Fibroblast of lung (primary cell): ENCODE measurements at regions not wholly inside any gene's neighbourhood (a gene's known extent, or its start where the extent isn't known, plus 50 kb on each side); places are given as distances from the start of the nearest gene placed in this dataset.

ENCODE experiments used
- DNase-seq, 2 donors: peaks; one replicate each; pipeline versions ENCODE4 v3.0.0 to v3.0.0-alpha.2; 2010; ENCODE audit warnings: low read depth in 2 of 2
- H2AFZ ChIP-seq: 2 replicates; pipeline ENCODE4 v1.5.1; 2012; ENCODE audit warnings: low read length, control low read depth, inconsistent platforms
- H3K27ac ChIP-seq: 2 replicates; pipeline ENCODE4 v1.5.1; 2011; ENCODE audit warnings: low read length, control low read depth; ENCODE audit not compliant: insufficient read depth
- H3K27me3 ChIP-seq: 2 replicates; pipeline ENCODE4 v1.5.1; 2011; ENCODE audit warnings: mild to moderate bottlenecking, low read length; ENCODE audit not compliant: control insufficient read depth, insufficient read depth
- H3K36me3 ChIP-seq: 2 replicates; pipeline ENCODE4 v1.5.1; 2011; ENCODE audit warnings: low read length; ENCODE audit not compliant: control insufficient read depth, insufficient read depth
- H3K4me1 ChIP-seq: 2 replicates; pipeline ENCODE4 v1.5.1; 2011; ENCODE audit warnings: low read length; ENCODE audit not compliant: control insufficient read depth, insufficient read depth; ENCODE audit errors: extremely low read depth
- H3K4me2 ChIP-seq: 2 replicates; pipeline ENCODE4 v1.5.1; 2011; ENCODE audit warnings: low read length, control low read depth; ENCODE audit not compliant: insufficient read depth; ENCODE audit errors: extremely low read depth
- H3K4me3 ChIP-seq, 4 experiments: fragments of 200-600 bp in 1 of 4; sonication (generic) in 1 of 4; replicated peaks in 1 of 4; 2 replicates each; pipeline ENCODE4 v1.5.1; 2011 to 2016; ENCODE audit warnings: low read length in 4 of 4, low read depth in 3 of 4, mild to moderate bottlenecking in 3 of 4, control low read depth in 2 of 4, inconsistent platforms in 1 of 4, mixed read lengths in 1 of 4; ENCODE audit not compliant: insufficient read depth in 1 of 4; ENCODE audit errors: control extremely low read depth in 1 of 4
- H3K79me2 ChIP-seq: 2 replicates; pipeline ENCODE4 v1.5.1; 2012; ENCODE audit warnings: mild to moderate bottlenecking, low read length, inconsistent platforms; ENCODE audit not compliant: control insufficient read depth, insufficient read depth
- H3K9ac ChIP-seq: 2 replicates; pipeline ENCODE4 v1.5.1; 2011; ENCODE audit warnings: mild to moderate bottlenecking, low read length, control low read depth; ENCODE audit not compliant: insufficient read depth
- H3K9me3 ChIP-seq: 2 replicates; pipeline ENCODE4 v1.5.1; 2012; ENCODE audit warnings: low read depth, low read length; ENCODE audit not compliant: control insufficient read depth, insufficient read depth
- H4K20me1 ChIP-seq: 2 replicates; pipeline ENCODE4 v1.5.1; 2011; ENCODE audit warnings: low read length; ENCODE audit not compliant: control insufficient read depth, insufficient read depth; ENCODE audit errors: extremely low read depth
- EZH2 ChIP-seq: IDR thresholded peaks from 2 replicates; pipeline ENCODE4 v1.5.1; 2012; ENCODE audit warnings: low read length, control low read depth, mild to moderate bottlenecking; ENCODE audit errors: missing control alignments
- TF ChIP-seq, protein P1 (sequence below), 2 donors: IDR thresholded peaks in 1 of 2; conservative IDR thresholded peaks in 1 of 2; 1 replicate in 1 of 2; 2 replicates in 1 of 2; pipeline ENCODE4 v1.5.1; 2011 to 2012; ENCODE audit warnings: low read length in 2 of 2, control low read depth in 1 of 2, inconsistent platforms in 1 of 2, low read depth in 1 of 2, mild to moderate bottlenecking in 1 of 2

DNA sequence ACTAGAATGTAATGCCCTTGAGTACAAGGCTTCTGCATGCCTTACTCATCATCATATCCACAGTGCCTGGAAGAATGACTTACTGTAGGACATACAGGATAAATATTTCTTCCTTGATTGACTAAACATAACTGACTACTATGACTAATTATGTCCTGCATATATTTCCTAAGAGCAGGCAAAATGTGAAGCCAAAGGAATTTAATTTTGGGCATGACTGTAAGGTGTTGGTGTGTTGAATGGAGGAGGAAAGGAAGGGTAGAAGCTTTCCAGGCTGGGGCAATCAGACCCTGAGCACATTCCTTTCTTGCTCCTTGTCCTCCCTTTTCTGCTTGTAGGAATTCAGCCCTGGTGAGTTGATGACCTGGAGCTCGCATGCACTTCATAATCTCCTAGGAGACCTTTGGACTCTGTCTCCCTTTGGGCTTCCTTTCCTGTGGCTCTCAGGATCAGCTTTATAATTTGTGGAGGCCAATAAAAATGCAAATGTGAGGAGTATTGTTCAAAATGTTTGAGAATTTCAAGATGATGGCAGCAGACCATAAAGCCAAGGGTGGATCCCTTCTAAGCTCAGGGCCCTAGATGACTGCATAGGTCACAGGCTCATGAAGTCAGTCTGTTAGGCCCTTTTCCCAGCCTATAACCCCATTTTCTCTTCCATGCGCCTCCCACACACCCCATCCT, 174.0 kb downstream of the HMHB1 start:
- Histone ChIP-seq H3K4me3 (no peak overlapping the region), H3K27ac (peak overlapping the region; percentile 58), H3K9ac (no peak overlapping the region)

DNA sequence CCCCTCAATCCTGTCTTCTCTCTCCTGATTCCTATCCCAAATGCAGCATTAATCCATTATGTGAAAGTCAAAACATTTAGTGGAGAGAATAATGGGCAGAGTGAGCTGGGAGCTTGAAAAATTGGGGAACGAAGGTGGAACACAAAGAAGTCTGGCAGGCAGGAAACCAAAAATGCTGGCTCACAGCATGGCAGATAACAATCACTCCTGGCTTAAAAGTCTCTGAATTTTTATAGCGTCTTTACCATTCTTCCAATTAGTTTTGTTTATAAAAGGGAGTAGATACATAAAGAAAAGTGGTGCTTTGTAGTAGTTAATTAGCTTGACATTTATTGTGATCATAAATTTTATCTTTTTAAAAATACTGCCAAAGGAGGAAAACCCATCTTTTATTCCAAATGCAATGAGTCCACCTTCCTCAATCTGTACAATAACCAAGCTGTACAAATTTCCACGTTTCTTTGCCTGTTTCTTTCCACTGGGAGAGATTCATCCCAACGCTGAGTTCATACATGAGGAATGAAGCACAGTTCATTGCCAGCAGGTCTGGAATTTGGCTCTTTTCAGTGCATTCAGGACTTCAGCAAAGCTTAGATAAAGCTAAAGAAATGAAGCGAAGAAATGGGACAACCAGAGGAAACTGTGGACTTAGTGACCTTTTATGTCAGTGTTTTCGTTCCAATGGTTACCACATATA, 174.7 kb downstream of the HMHB1 start:
- Histone ChIP-seq H3K4me3 (no peak overlapping the region), H3K27ac (peak overlapping the region; percentile 58), H3K9ac (no peak overlapping the region), H3K4me2 (peak overlapping the region; percentile 39), H3K79me2 (no peaks in the 10 kb centered on the region), H3K4me1 (peaks cover 15% of the 10 kb centered on the region), H3K9me3 (no peaks in the 10 kb centered on the region), H3K36me3 (no peaks in the 10 kb centered on the region), H4K20me1 (no peaks in the 10 kb centered on the region), H3K27me3 (no peaks in the 10 kb centered on the region), H2AFZ (no peak overlapping the region)
- peak; percentile 50 to 94 for DNase-seq
- TF ChIP-seq, protein P1, sequence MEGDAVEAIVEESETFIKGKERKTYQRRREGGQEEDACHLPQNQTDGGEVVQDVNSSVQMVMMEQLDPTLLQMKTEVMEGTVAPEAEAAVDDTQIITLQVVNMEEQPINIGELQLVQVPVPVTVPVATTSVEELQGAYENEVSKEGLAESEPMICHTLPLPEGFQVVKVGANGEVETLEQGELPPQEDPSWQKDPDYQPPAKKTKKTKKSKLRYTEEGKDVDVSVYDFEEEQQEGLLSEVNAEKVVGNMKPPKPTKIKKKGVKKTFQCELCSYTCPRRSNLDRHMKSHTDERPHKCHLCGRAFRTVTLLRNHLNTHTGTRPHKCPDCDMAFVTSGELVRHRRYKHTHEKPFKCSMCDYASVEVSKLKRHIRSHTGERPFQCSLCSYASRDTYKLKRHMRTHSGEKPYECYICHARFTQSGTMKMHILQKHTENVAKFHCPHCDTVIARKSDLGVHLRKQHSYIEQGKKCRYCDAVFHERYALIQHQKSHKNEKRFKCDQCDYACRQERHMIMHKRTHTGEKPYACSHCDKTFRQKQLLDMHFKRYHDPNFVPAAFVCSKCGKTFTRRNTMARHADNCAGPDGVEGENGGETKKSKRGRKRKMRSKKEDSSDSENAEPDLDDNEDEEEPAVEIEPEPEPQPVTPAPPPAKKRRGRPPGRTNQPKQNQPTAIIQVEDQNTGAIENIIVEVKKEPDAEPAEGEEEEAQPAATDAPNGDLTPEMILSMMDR (conservative IDR thresholded peaks at IDR 0.05 in 1 of 2, IDR thresholded peaks at IDR 0.05 in 1 of 2; ENCODE audit: low read depth in 1 of 2, low read length in 2 of 2): no peak
- TF ChIP-seq EZH2: no peak

More for the DNA sequence above, 174.0 kb downstream of the HMHB1 start:
- Histone ChIP-seq H3K4me1 (peaks cover 15% of the 10 kb centered on the region), H4K20me1 (no peaks in the 10 kb centered on the region), H3K9me3 (no peaks in the 10 kb centered on the region), H3K27me3 (no peaks in the 10 kb centered on the region), H3K36me3 (no peaks in the 10 kb centered on the region), H2AFZ (no peak overlapping the region), H3K4me2 (peak overlapping the region; percentile 39), H3K79me2 (no peaks in the 10 kb centered on the region)
- TF ChIP-seq, protein P1 (conservative IDR thresholded peaks at IDR 0.05 in 1 of 2, IDR thresholded peaks at IDR 0.05 in 1 of 2; ENCODE audit: low read depth in 1 of 2, low read length in 2 of 2): no peak
- no peak for TF ChIP-seq EZH2
- DNase-seq: peak; percentile 29 to 91

DNA sequence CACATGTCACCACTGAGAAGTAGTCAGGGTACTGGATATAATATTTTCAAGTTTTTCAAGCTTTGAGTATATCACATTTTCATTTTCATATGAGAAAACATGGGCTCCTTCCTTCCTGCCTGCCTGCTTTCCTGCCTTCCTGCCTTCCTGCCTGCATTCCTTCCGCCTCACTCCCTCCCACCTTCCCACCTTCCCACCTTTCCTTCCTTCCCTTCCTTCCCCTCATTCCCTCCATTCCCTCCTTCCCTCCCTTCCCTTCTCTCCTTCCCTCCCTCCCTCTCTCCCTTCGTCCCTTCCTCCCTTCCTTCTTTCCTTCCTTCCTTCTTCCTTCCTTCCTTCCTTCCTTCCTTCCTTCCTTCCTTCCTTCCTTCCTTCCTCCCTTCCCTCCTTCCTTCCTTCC, 175.3 kb downstream of the HMHB1 start:
- Histone ChIP-seq H3K27me3 (no peaks in the 10 kb centered on the region), H3K4me3 (no peak overlapping the region), H4K20me1 (no peaks in the 10 kb centered on the region), H3K9ac (no peak overlapping the region), H3K4me1 (peaks cover 15% of the 10 kb centered on the region), H2AFZ (peak overlapping the region; percentile 40), H3K79me2 (no peaks in the 10 kb centered on the region), H3K4me2 (no peak overlapping the region), H3K27ac (peak overlapping the region; percentile 49), H3K36me3 (no peaks in the 10 kb centered on the region), H3K9me3 (no peaks in the 10 kb centered on the region)
- TF ChIP-seq EZH2: no peak
- TF ChIP-seq, protein P1 (conservative IDR thresholded peaks at IDR 0.05 in 1 of 2, IDR thresholded peaks at IDR 0.05 in 1 of 2; ENCODE audit: low read depth in 1 of 2, low read length in 2 of 2): no peak
- DNase-seq: no peak
